Endothelial cell of umbilical vein (primary cell): ENCODE measurements at regions not wholly inside any gene's neighbourhood (a gene's known extent, or its start where the extent isn't known, plus 50 kb on each side); places are given as distances from the start of the nearest gene placed in this dataset.

Source experiments
- BruUV-seq: library from RNA; stranded (reverse); fragments of 400-500 nt; replicated peaks from 2 replicates; lab custom pipeline; 2021; lab: Mats Ljungman, UMichigan
- CTCF ChIA-PET: fragments of 300-600, 350-600 bp; sonication (Branson Sonifier 250); formaldehyde crosslinking; loops from one replicate; lab custom pipeline; 2021; ENCODE audit warnings: antibody characterized with exemption, inconsistent platforms; lab: Charles Lee
- POLR2A ChIA-PET: fragments of 300-600, 350-600 bp; sonication (Branson Sonifier 250); formaldehyde crosslinking; loops from one replicate; lab custom pipeline; 2021; ENCODE audit warnings: antibody characterized with exemption, inconsistent platforms; lab: Charles Lee
- DNase-seq: peaks from one replicate; pipeline ENCODE4 v3.0.0-alpha.2; 2011; ENCODE audit warnings: low read depth, low spot score
- FAIRE-seq: peaks from 2 replicates; lab custom pipeline; 2011; peaks lifted over from hg19 to GRCh38; lab: Jason Lieb, UNC
- H2AFZ ChIP-seq: 2 replicates; pipeline ENCODE4 v1.6.0; 2012; ENCODE audit warnings: low read depth, low read length, control low read depth, inconsistent platforms
- H3K27ac ChIP-seq: 2 replicates; pipeline ENCODE4 v1.5.1; 2011; ENCODE audit warnings: low read depth, mild to moderate bottlenecking, control low read depth, low read length, moderate library complexity; ENCODE audit not compliant: insufficient read depth
- H3K27me3 ChIP-seq, 2 experiments: 2 replicates each; pipeline versions ENCODE4 v1.6.0 to v1.6.1; 2011; ENCODE audit warnings: low read length in 2 of 2, mixed read lengths in 1 of 2; ENCODE audit not compliant: control insufficient read depth in 2 of 2, insufficient read depth in 2 of 2
- H3K36me3 ChIP-seq, 2 experiments: 2 replicates in 1 of 2; 3 replicates in 1 of 2; pipeline ENCODE4 v1.5.1; 2011; ENCODE audit warnings: low read length in 2 of 2, mild to moderate bottlenecking in 1 of 2, moderate library complexity in 1 of 2; ENCODE audit not compliant: control insufficient read depth in 2 of 2, insufficient read depth in 2 of 2; ENCODE audit errors: extremely low read depth in 1 of 2
- H3K4me1 ChIP-seq: 3 replicates; pipeline ENCODE4 v1.5.1; 2011; ENCODE audit warnings: mild to moderate bottlenecking, low read length; ENCODE audit not compliant: control insufficient read depth, insufficient read depth; ENCODE audit errors: extremely low read depth
- H3K4me2 ChIP-seq: 2 replicates; pipeline ENCODE4 v1.6.1; 2011; ENCODE audit warnings: low read length, control low read depth, mixed read lengths; ENCODE audit not compliant: insufficient read depth
- H3K4me3 ChIP-seq, 3 experiments: fragments of 200-600 bp in 1 of 3; sonication (generic), shearing (Covaris generic) in 1 of 3; replicated peaks in 1 of 3; 2 replicates each; pipeline ENCODE4 v1.5.1; 2011 to 2016; ENCODE audit warnings: control low read depth in 3 of 3, low read length in 3 of 3, mild to moderate bottlenecking in 2 of 3, inconsistent platforms in 1 of 3, low read depth in 1 of 3, moderate library complexity in 1 of 3; ENCODE audit not compliant: insufficient read depth in 1 of 3
- H3K79me2 ChIP-seq: 2 replicates; pipeline ENCODE4 v1.6.0; 2012; ENCODE audit warnings: low read length, inconsistent platforms; ENCODE audit not compliant: control insufficient read depth, insufficient read depth
- H3K9ac ChIP-seq: replicated peaks from 2 replicates; pipeline ENCODE3; 2011; ENCODE audit warnings: low read length, control low read depth; ENCODE audit not compliant: insufficient read depth; ENCODE audit errors: extremely low read depth
- H3K9me1 ChIP-seq: replicated peaks from 3 replicates; pipeline ENCODE4 v1.6.0; 2011; ENCODE audit warnings: mild to moderate bottlenecking, low read length; ENCODE audit not compliant: control insufficient read depth, insufficient read depth; ENCODE audit errors: extremely low read depth
- H3K9me3 ChIP-seq: replicated peaks from 2 replicates; pipeline ENCODE4 v1.5.1; 2012; ENCODE audit warnings: low read length, inconsistent platforms; ENCODE audit not compliant: control insufficient read depth, insufficient read depth
- H4K20me1 ChIP-seq: replicated peaks from 2 replicates; pipeline ENCODE3; 2011; ENCODE audit warnings: mild to moderate bottlenecking, low read length; ENCODE audit not compliant: control insufficient read depth, insufficient read depth; ENCODE audit errors: extremely low read depth
- CTCF ChIP-seq, 2 donors: IDR thresholded peaks; 1 replicate in 1 of 2; 2 replicates in 1 of 2; pipeline ENCODE4 v1.5.1; 2011; ENCODE audit warnings: low read length in 2 of 2, mild to moderate bottlenecking in 2 of 2, moderate library complexity in 2 of 2, control low read depth in 1 of 2, inconsistent platforms in 1 of 2, low read depth in 1 of 2; ENCODE audit not compliant: insufficient read depth in 1 of 2; ENCODE audit errors: extremely low read depth in 1 of 2
- EZH2 ChIP-seq: IDR thresholded peaks from 2 replicates; pipeline ENCODE4 v1.6.1; 2012; ENCODE audit warnings: borderline replicate concordance, low read depth, mild to moderate bottlenecking, moderate library complexity, low read length, inconsistent platforms; ENCODE audit not compliant: severe bottlenecking
- FOS ChIP-seq: IDR thresholded peaks from 2 replicates; pipeline ENCODE4 v1.6.1; 2011; ENCODE audit warnings: mild to moderate bottlenecking, low read length, moderate library complexity, borderline replicate concordance; ENCODE audit not compliant: insufficient read depth
- GATA2 ChIP-seq: IDR thresholded peaks from 2 replicates; pipeline ENCODE4 v1.7.0; 2011; ENCODE audit warnings: low read depth, mild to moderate bottlenecking, moderate library complexity, mixed read lengths, low read length; ENCODE audit not compliant: insufficient read length, insufficient read depth
- JUN ChIP-seq: IDR thresholded peaks from 2 replicates; pipeline ENCODE4 v1.6.1; 2011; ENCODE audit warnings: borderline replicate concordance, low read depth; ENCODE audit not compliant: insufficient read length, insufficient read depth
- MYC ChIP-seq: IDR thresholded peaks from one replicate; pipeline ENCODE4 v1.6.1; 2011; ENCODE audit warnings: mild to moderate bottlenecking, low read depth, low read length
- POLR2AphosphoS5 ChIP-seq: IDR thresholded peaks from 2 replicates; pipeline ENCODE4 v1.6.1; 2012; ENCODE audit warnings: low read depth, mild to moderate bottlenecking, control low read depth, low read length, moderate library complexity; ENCODE audit not compliant: insufficient read depth
- dilution Hi-C: fragments of 300-500 bp; cut with MboI; formaldehyde crosslinking; loops from one replicate; pipeline ENCODE4 v1.15.0; 2019; ENCODE audit warnings: low sequenced_read_pairs; ENCODE audit not compliant: extremely low pct_ligation_motif_present
- intact Hi-C: fragments of 100-400 bp; cut with micrococcal nuclease; formaldehyde crosslinking; loops from one replicate; pipeline ENCODE4 v1.10.0; 2022
- TF ChIP-seq, protein P1 (sequence below): IDR thresholded peaks from 2 replicates; pipeline ENCODE4 v1.6.1; 2011; ENCODE audit not compliant: insufficient read depth, insufficient read length

- H2AFZ ChIP-seq = no peak overlapping the region
- no peak overlapping the region for H3K9ac ChIP-seq
- H3K27me3 ChIP-seq = peaks cover 20 to 21% of the 10 kb centered on the region in 2 experiments
- ChIA-PET CTCF (interaction anchor here (1.4 to 2.5 kb wide), 2 partner anchors 9 to 23 kb away, joined by 4 to 5 read pairs; no protein-coding TSS in a partner anchor), POLR2A (no interaction called here)
- DNase-seq = no peak
- intact Hi-C loops (no loop called here), dilution Hi-C loops (no loop called here)
- H3K4me2 ChIP-seq = peak overlapping the region; percentile 17
- H3K9me1 ChIP-seq = no peaks in the 10 kb centered on the region
- peaks cover 6% of the 10 kb centered on the region for H3K4me1 ChIP-seq
- TF ChIP-seq CTCF (IDR thresholded peaks at IDR 0.05; ENCODE audit: extremely low read depth in 1 of 2, insufficient read depth in 1 of 2, low read depth in 1 of 2, low read length in 2 of 2) = no peak
- TF ChIP-seq JUN = no peak
- no peak for TF ChIP-seq FOS
- no peak for TF ChIP-seq GATA2
- TF ChIP-seq, protein P1, sequence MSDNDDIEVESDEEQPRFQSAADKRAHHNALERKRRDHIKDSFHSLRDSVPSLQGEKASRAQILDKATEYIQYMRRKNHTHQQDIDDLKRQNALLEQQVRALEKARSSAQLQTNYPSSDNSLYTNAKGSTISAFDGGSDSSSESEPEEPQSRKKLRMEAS = no peak
- no peak for TF ChIP-seq EZH2
- no peak for TF ChIP-seq MYC
- no peak for TF ChIP-seq POLR2AphosphoS5
- H3K4me3 ChIP-seq = no peak overlapping the region
- no peaks in the 10 kb centered on the region for H3K9me3 ChIP-seq
- no peaks in the 10 kb centered on the region for H3K36me3 ChIP-seq
- no TSS peak for BruUV-seq
- H4K20me1 ChIP-seq = no peaks in the 10 kb centered on the region
- FAIRE-seq = no peak
- no peak overlapping the region for H3K27ac ChIP-seq
- H3K79me2 ChIP-seq = no peaks in the 10 kb centered on the region
Observed at GRCh38 chr14:22297376-22297775, 291.6 kb downstream of the DAD1 start.
